NT2/D1 (cell line): ENCODE measurements at regions not wholly inside any gene's neighbourhood (a gene's known extent, or its start where the extent isn't known, plus 50 kb on each side); places are given as distances from the start of the nearest gene placed in this dataset.
A peak's percentile ranks its signal among the peaks of the same experiment; 100 is the strongest.

Experiments used
- DNase-seq: peaks from one replicate; pipeline ENCODE4 v3.0.0-alpha.2; 2011; ENCODE audit warnings: low read depth, low spot score
- H3K27me3 ChIP-seq: 2 replicates; pipeline ENCODE4 v1.6.0; 2011; ENCODE audit warnings: mild to moderate bottlenecking; ENCODE audit not compliant: insufficient read length, insufficient read depth
- H3K36me3 ChIP-seq: 2 replicates; pipeline ENCODE4 v1.6.1; 2011; ENCODE audit warnings: mild to moderate bottlenecking, low read length, mixed read lengths; ENCODE audit not compliant: insufficient read depth, insufficient read length
- H3K4me1 ChIP-seq: 2 replicates; pipeline ENCODE4 v1.5.1; 2011; ENCODE audit not compliant: insufficient read depth, insufficient read length
- H3K4me3 ChIP-seq: 2 replicates; pipeline ENCODE4 v1.5.1; 2011; ENCODE audit warnings: low read depth; ENCODE audit not compliant: insufficient read length
- H3K9ac ChIP-seq: 2 replicates; pipeline ENCODE4 v1.6.0; 2011; ENCODE audit warnings: low read depth; ENCODE audit not compliant: insufficient read length
- H3K9me3 ChIP-seq: 2 replicates; pipeline ENCODE4 v1.5.1; 2011; ENCODE audit warnings: mild to moderate bottlenecking, low read length; ENCODE audit not compliant: insufficient read depth
- SUZ12 ChIP-seq: IDR thresholded peaks from 2 replicates; pipeline ENCODE4 v1.6.1; 2011; ENCODE audit not compliant: insufficient read length, insufficient read depth; ENCODE audit errors: extremely low read depth
- YY1 ChIP-seq: IDR thresholded peaks from 2 replicates; pipeline ENCODE4 v1.6.1; 2011; ENCODE audit not compliant: insufficient read length, insufficient read depth
- ZNF274 ChIP-seq: IDR thresholded peaks from 2 replicates; pipeline ENCODE4 v1.6.1; 2011; ENCODE audit warnings: mild to moderate bottlenecking, low read depth, low read length

- TF ChIP-seq ZNF274: no peak
- TF ChIP-seq YY1: no peak
- TF ChIP-seq SUZ12: no peak
- Histone ChIP-seq H3K9ac (no peak overlapping the region), H3K27me3 (no peaks in the 10 kb centered on the region), H3K36me3 (no peaks in the 10 kb centered on the region), H3K9me3 (no peaks in the 10 kb centered on the region), H3K4me3 (no peak overlapping the region), H3K4me1 (peaks cover 6% of the 10 kb centered on the region)
- no peak for DNase-seq
Observed at GRCh38 chr14:101241147-101241546, 320.1 kb upstream of the DIO3 start.

- H3K9me3 ChIP-seq: no peaks in the 10 kb centered on the region
- TF ChIP-seq YY1 (no peak), SUZ12 (no peak), ZNF274 (no peak)
- no peak overlapping the region for H3K4me3 ChIP-seq
- H3K27me3 ChIP-seq: no peaks in the 10 kb centered on the region
- DNase-seq: peak; percentile 52
- H3K36me3 ChIP-seq: no peaks in the 10 kb centered on the region
- peaks cover 6% of the 10 kb centered on the region for H3K4me1 ChIP-seq
- H3K9ac ChIP-seq: no peak overlapping the region
Observed at GRCh38 chr14:101241807-101242278, 319.5 kb upstream of the DIO3 start.

DNA sequence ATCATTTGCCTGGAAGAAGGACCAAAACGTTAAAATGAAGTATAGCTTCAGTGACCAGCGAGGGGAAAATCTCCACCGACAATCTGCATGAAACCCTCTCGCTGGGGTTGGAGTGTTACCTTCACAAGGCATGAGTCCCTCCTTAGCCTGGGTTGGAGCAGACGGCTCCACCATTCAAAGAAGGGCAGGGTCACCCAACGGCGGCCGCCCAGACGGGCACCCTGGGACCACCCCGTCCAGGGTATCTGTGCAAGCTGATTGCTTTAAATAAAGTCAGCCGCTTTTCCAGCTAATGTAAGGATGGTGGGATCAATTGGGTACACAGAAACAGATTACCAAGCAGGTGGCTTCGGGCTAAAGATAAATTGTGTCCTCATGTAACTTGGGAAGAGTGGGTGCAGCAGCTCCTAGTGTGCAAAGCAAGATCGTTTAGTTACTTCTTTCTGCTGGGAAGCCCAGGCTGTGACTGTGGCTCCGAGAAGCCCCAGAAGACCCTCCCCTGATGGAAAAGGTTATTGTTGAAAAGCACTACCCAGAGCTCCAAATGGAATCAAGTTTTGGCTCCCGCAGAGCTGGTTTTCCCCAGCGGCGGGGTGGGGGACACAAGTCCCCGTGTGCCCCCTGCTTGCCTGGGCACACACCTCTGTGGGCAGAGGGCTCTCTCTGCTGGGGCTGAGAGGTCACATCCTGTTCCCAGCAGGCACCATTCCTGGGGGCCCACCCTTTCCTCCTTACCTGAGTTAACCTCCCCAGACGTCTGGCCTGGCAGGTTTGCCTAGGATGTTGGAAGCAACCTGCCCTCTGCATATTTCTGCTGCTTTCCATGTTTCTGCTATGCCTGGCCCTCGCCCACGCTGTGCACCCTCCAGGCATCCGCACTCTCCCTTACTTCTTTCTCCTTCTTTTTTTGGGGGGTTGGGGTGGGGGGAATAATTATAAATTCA is 318.6 kb upstream of the DIO3 start:
- H3K9ac ChIP-seq: no peak overlapping the region
- H3K9me3 ChIP-seq: no peaks in the 10 kb centered on the region
- H3K36me3 ChIP-seq: no peaks in the 10 kb centered on the region
- TF ChIP-seq YY1: no peak
- no peak for TF ChIP-seq SUZ12
- TF ChIP-seq ZNF274: no peak
- peaks cover 2% of the 10 kb centered on the region for H3K4me1 ChIP-seq
- DNase-seq: no peak
- H3K4me3 ChIP-seq: no peak overlapping the region
- no peaks in the 10 kb centered on the region for H3K27me3 ChIP-seq

DNA sequence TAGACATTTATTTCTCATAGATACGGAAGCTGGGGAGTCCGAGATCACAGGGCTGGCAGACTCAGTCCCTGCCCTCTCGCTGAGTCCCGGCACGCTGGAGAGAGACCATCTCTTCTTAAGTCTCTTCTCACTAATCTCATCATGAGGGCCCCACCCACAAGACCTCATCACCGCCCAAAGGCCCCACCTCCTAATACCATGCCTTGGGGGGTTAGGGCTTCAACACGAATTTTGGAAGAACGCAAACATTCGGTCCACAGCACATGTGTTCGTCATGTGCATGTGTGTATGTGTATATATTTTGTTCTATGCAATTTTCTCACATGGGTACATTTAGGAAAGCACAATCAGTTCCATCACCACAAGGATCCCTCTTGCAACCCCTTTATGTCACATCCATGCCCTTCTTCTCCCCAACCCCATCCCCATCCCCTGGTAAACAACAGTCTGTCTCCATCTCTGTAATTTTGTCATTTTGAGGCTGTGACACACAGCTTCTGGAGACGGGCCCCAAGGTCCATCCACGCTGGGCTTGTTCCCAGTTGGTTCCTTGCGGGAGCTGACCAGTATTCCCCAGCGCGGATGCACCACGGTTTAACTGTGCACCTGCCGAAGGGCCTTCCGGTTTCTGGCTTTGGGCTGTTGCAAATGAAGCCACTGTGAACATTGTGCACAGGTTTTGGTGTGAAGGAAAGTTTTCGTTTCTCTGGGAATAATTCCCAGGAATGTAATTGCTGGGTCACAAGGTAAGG is 317.5 kb upstream of the DIO3 start:
- DNase-seq: no peak
- no peak overlapping the region for H3K9ac ChIP-seq
- H3K27me3 ChIP-seq: no peaks in the 10 kb centered on the region
- H3K4me3 ChIP-seq: no peak overlapping the region
- H3K36me3 ChIP-seq: no peaks in the 10 kb centered on the region
- H3K9me3 ChIP-seq: no peaks in the 10 kb centered on the region
- peaks cover 2% of the 10 kb centered on the region for H3K4me1 ChIP-seq
- no peak for TF ChIP-seq YY1
- no peak for TF ChIP-seq ZNF274
- no peak for TF ChIP-seq SUZ12

GRCh38 chr14:101246894-101247841 is 314.1 kb upstream of the DIO3 start:
- TF ChIP-seq SUZ12 (no peak), YY1 (no peak), ZNF274 (no peak)
- no peaks in the 10 kb centered on the region for H3K36me3 ChIP-seq
- DNase-seq: no peak
- no peak overlapping the region for H3K4me3 ChIP-seq
- H3K27me3 ChIP-seq: no peaks in the 10 kb centered on the region
- H3K9ac ChIP-seq: no peak overlapping the region
- H3K9me3 ChIP-seq: no peaks in the 10 kb centered on the region
- H3K4me1 ChIP-seq: no peaks in the 10 kb centered on the region

- H3K4me1 ChIP-seq: no peaks in the 10 kb centered on the region
- no peaks in the 10 kb centered on the region for H3K36me3 ChIP-seq
- no peak overlapping the region for H3K4me3 ChIP-seq
- DNase-seq: no peak
- H3K9ac ChIP-seq: no peak overlapping the region
- TF ChIP-seq YY1 (no peak), SUZ12 (no peak), ZNF274 (no peak)
- no peaks in the 10 kb centered on the region for H3K27me3 ChIP-seq
- H3K9me3 ChIP-seq: no peaks in the 10 kb centered on the region
Observed at GRCh38 chr14:101247842-101248725, 313.2 kb upstream of the DIO3 start.
